ENCODE measurements at regions not wholly inside any gene's neighbourhood (a gene's known extent, or its start where the extent isn't known, plus 50 kb on each side); places are given as distances from the start of the nearest gene placed in this dataset.

GRCh38 chr12:4001841-4002240, 128.6 kb upstream of the PARP11 start:
- CTCF ChIA-PET, result no interaction called here
- no peak overlapping the region for H3K4me3 ChIP-seq (ENCODE audit: low read depth in 2 of 2, low read length in 1 of 2)

More at GRCh38 chr12:4001841-4002240, 128.6 kb upstream of the PARP11 start:
- no peaks in the 10 kb centered on the region for H3K79me2 ChIP-seq (ENCODE audit: insufficient read depth)
- H3K9me3 ChIP-seq, result no peaks in the 10 kb centered on the region
- no peaks in the 10 kb centered on the region for H3F3A ChIP-seq (replicated peaks; ENCODE audit: insufficient read depth)
- H3K4me2 ChIP-seq, result no peak overlapping the region
- no peaks in the 10 kb centered on the region for H3K4me1 ChIP-seq (ENCODE audit: control insufficient read depth in 1 of 2, insufficient read depth in 2 of 2, low read depth in 1 of 2, low read length in 1 of 2)
- no peak overlapping the region for H2AFZ ChIP-seq (ENCODE audit: low read depth)
- TF ChIP-seq EP300 (IDR thresholded peaks at IDR 0.05; ENCODE audit: borderline replicate concordance in 1 of 2, low read depth in 1 of 2, low read length in 1 of 2), result no peak
- TF ChIP-seq REST (IDR thresholded peaks at IDR 0.05; ENCODE audit: low read depth, low read length), result no peak
- no peak for TF ChIP-seq USF1 (IDR thresholded peaks at IDR 0.05; ENCODE audit: borderline replicate concordance, low read depth)
- no peak for TF ChIP-seq RFX5 (IDR thresholded peaks at IDR 0.05; ENCODE audit: low read length)
- TF ChIP-seq TAF1 (IDR thresholded peaks at IDR 0.05; ENCODE audit: borderline replicate concordance, low read depth, low read length), result no peak
- no peak for TF ChIP-seq SMC3 (IDR thresholded peaks at IDR 0.05; ENCODE audit: low read depth, low read length)
- TF ChIP-seq RXRA (IDR thresholded peaks at IDR 0.05; ENCODE audit: borderline replicate concordance, low read depth), result no peak
- no peak for TF ChIP-seq JUND (IDR thresholded peaks at IDR 0.05)
- TF ChIP-seq PBX3 (IDR thresholded peaks at IDR 0.05), result no peak
- no peak for TF ChIP-seq RCOR1 (IDR thresholded peaks at IDR 0.05; ENCODE audit: low read length)
- TF ChIP-seq EZH2phosphoT487 (IDR thresholded peaks at IDR 0.05; ENCODE audit: borderline replicate concordance, low read depth), result no peak
- TF ChIP-seq CTCF (IDR thresholded peaks at IDR 0.05), result no peak
- no peak for TF ChIP-seq MXI1 (IDR thresholded peaks at IDR 0.05; ENCODE audit: low read depth, low read length)
- TF ChIP-seq GATA2 (CRISPR knock-in tag; IDR thresholded peaks at IDR 0.05), result no peak
- TF ChIP-seq FOSL2 (IDR thresholded peaks at IDR 0.05; ENCODE audit: borderline replicate concordance, low read depth), result no peak
- H3K9ac ChIP-seq, result no peak overlapping the region
- H3K27me3 ChIP-seq (ENCODE audit: insufficient read depth), result peaks cover 42% of the 10 kb centered on the region; the same call in 1 of the 2 replicates
- no peaks in the 10 kb centered on the region for H3K9me2 ChIP-seq
- H3K36me3 ChIP-seq (replicated peaks in 1 of 2; ENCODE audit: control insufficient read depth in 1 of 2, insufficient read depth in 2 of 2, low read length in 1 of 2), result no peaks in the 10 kb centered on the region
- H4K20me1 ChIP-seq (ENCODE audit: insufficient read depth), result no peaks in the 10 kb centered on the region
- WGBS (ENCODE audit: low lambda C conversion rate), result 4% methylated on average over 3 of the region's 3 CpGs
- no peak overlapping the region for H3K27ac ChIP-seq (ENCODE audit: low read depth in 2 of 2, low read length in 1 of 2)
- POLR2A ChIA-PET, result no interaction called here
- DNase-seq, result no peak
